ENCODE measurements at regions not wholly inside any gene's neighbourhood (a gene's known extent, or its start where the extent isn't known, plus 50 kb on each side); places are given as distances from the start of the nearest gene placed in this dataset.
A peak's percentile ranks its signal among the peaks of the same experiment; 100 is the strongest.
"Not testable (repeated sequence)": the region's sequence is repeated elsewhere in the genome, so short reads cannot be mapped to it uniquely, and the experiment has no call there.

GRCh38 chr6:57998858-57999619, 681.6 kb downstream of the PRIM2 start:
- not testable (repeated sequence) for H3K27ac Mint-ChIP-seq (ENCODE audit: unreplicated experiment); DNase-seq; H3K4me3 Mint-ChIP-seq (ENCODE audit: unreplicated experiment); H3K27me3 Mint-ChIP-seq (ENCODE audit: unreplicated experiment); H3K4me1 Mint-ChIP-seq (ENCODE audit: low read depth, unreplicated experiment); H3K36me3 Mint-ChIP-seq (ENCODE audit: unreplicated experiment)
- peaks cover 11% of the 10 kb centered on the region for H3K9me3 Mint-ChIP-seq (ENCODE audit: unreplicated experiment)

- peaks cover 13% of the 10 kb centered on the region for H3K9me3 Mint-ChIP-seq (ENCODE audit: unreplicated experiment)
- H3K27ac Mint-ChIP-seq (ENCODE audit: unreplicated experiment); H3K36me3 Mint-ChIP-seq (ENCODE audit: unreplicated experiment); H3K4me1 Mint-ChIP-seq (ENCODE audit: low read depth, unreplicated experiment); H3K27me3 Mint-ChIP-seq (ENCODE audit: unreplicated experiment); DNase-seq; H3K4me3 Mint-ChIP-seq (ENCODE audit: unreplicated experiment): not testable (repeated sequence)
Measured at GRCh38 chr6:58000233-58000632, 682.8 kb downstream of the PRIM2 start.

GRCh38 chr6:58003417-58004167, 686.2 kb downstream of the PRIM2 start:
- not testable (repeated sequence) for H3K27me3 Mint-ChIP-seq (ENCODE audit: unreplicated experiment); DNase-seq; H3K4me1 Mint-ChIP-seq (ENCODE audit: low read depth, unreplicated experiment); H3K27ac Mint-ChIP-seq (ENCODE audit: unreplicated experiment); H3K36me3 Mint-ChIP-seq (ENCODE audit: unreplicated experiment); H3K9me3 Mint-ChIP-seq (ENCODE audit: unreplicated experiment); H3K4me3 Mint-ChIP-seq (ENCODE audit: unreplicated experiment)

- not testable (repeated sequence) for H3K4me1 Mint-ChIP-seq (ENCODE audit: low read depth, unreplicated experiment); H3K9me3 Mint-ChIP-seq (ENCODE audit: unreplicated experiment); H3K27me3 Mint-ChIP-seq (ENCODE audit: unreplicated experiment); DNase-seq; H3K36me3 Mint-ChIP-seq (ENCODE audit: unreplicated experiment); H3K4me3 Mint-ChIP-seq (ENCODE audit: unreplicated experiment); H3K27ac Mint-ChIP-seq (ENCODE audit: unreplicated experiment)
Measured at GRCh38 chr6:58007334-58008000, 690.0 kb downstream of the PRIM2 start.

GRCh38 chr6:58008001-58008335, 690.5 kb downstream of the PRIM2 start:
- not testable (repeated sequence) for H3K4me1 Mint-ChIP-seq (ENCODE audit: low read depth, unreplicated experiment); H3K9me3 Mint-ChIP-seq (ENCODE audit: unreplicated experiment); H3K27me3 Mint-ChIP-seq (ENCODE audit: unreplicated experiment); H3K36me3 Mint-ChIP-seq (ENCODE audit: unreplicated experiment); H3K27ac Mint-ChIP-seq (ENCODE audit: unreplicated experiment); H3K4me3 Mint-ChIP-seq (ENCODE audit: unreplicated experiment); DNase-seq

GRCh38 chr6:58011954-58012600, 694.6 kb downstream of the PRIM2 start:
- peak; percentile 12 for DNase-seq
- H3K4me3 Mint-ChIP-seq (ENCODE audit: unreplicated experiment); H3K27me3 Mint-ChIP-seq (ENCODE audit: unreplicated experiment); H3K27ac Mint-ChIP-seq (ENCODE audit: unreplicated experiment); H3K9me3 Mint-ChIP-seq (ENCODE audit: unreplicated experiment); H3K36me3 Mint-ChIP-seq (ENCODE audit: unreplicated experiment); H3K4me1 Mint-ChIP-seq (ENCODE audit: low read depth, unreplicated experiment): not testable (repeated sequence)

GRCh38 chr6:58016614-58017013, 699.2 kb downstream of the PRIM2 start:
- not testable (repeated sequence) for H3K9me3 Mint-ChIP-seq (ENCODE audit: unreplicated experiment); H3K27ac Mint-ChIP-seq (ENCODE audit: unreplicated experiment); DNase-seq; H3K4me1 Mint-ChIP-seq (ENCODE audit: low read depth, unreplicated experiment); H3K36me3 Mint-ChIP-seq (ENCODE audit: unreplicated experiment); H3K27me3 Mint-ChIP-seq (ENCODE audit: unreplicated experiment); H3K4me3 Mint-ChIP-seq (ENCODE audit: unreplicated experiment)

GRCh38 chr6:58028188-58028587, 710.8 kb downstream of the PRIM2 start:
- not testable (repeated sequence) for DNase-seq; H3K4me3 Mint-ChIP-seq (ENCODE audit: unreplicated experiment); H3K27me3 Mint-ChIP-seq (ENCODE audit: unreplicated experiment); H3K36me3 Mint-ChIP-seq (ENCODE audit: unreplicated experiment); H3K27ac Mint-ChIP-seq (ENCODE audit: unreplicated experiment); H3K9me3 Mint-ChIP-seq (ENCODE audit: unreplicated experiment); H3K4me1 Mint-ChIP-seq (ENCODE audit: low read depth, unreplicated experiment)

GRCh38 chr6:58038213-58038612, 720.8 kb downstream of the PRIM2 start:
- not testable (repeated sequence) for H3K4me1 Mint-ChIP-seq (ENCODE audit: low read depth, unreplicated experiment); H3K27me3 Mint-ChIP-seq (ENCODE audit: unreplicated experiment); H3K36me3 Mint-ChIP-seq (ENCODE audit: unreplicated experiment); H3K9me3 Mint-ChIP-seq (ENCODE audit: unreplicated experiment); DNase-seq; H3K27ac Mint-ChIP-seq (ENCODE audit: unreplicated experiment); H3K4me3 Mint-ChIP-seq (ENCODE audit: unreplicated experiment)

GRCh38 chr6:58046584-58046983, 729.2 kb downstream of the PRIM2 start:
- H3K27ac Mint-ChIP-seq (ENCODE audit: unreplicated experiment); H3K4me3 Mint-ChIP-seq (ENCODE audit: unreplicated experiment); DNase-seq; H3K27me3 Mint-ChIP-seq (ENCODE audit: unreplicated experiment); H3K9me3 Mint-ChIP-seq (ENCODE audit: unreplicated experiment); H3K4me1 Mint-ChIP-seq (ENCODE audit: low read depth, unreplicated experiment); H3K36me3 Mint-ChIP-seq (ENCODE audit: unreplicated experiment): not testable (repeated sequence)

GRCh38 chr6:58047389-58047788, 730.0 kb downstream of the PRIM2 start:
- H3K4me1 Mint-ChIP-seq (ENCODE audit: low read depth, unreplicated experiment); H3K9me3 Mint-ChIP-seq (ENCODE audit: unreplicated experiment); H3K27ac Mint-ChIP-seq (ENCODE audit: unreplicated experiment); DNase-seq; H3K27me3 Mint-ChIP-seq (ENCODE audit: unreplicated experiment); H3K36me3 Mint-ChIP-seq (ENCODE audit: unreplicated experiment); H3K4me3 Mint-ChIP-seq (ENCODE audit: unreplicated experiment): not testable (repeated sequence)

- not testable (repeated sequence) for H3K4me3 Mint-ChIP-seq (ENCODE audit: unreplicated experiment); H3K9me3 Mint-ChIP-seq (ENCODE audit: unreplicated experiment); H3K4me1 Mint-ChIP-seq (ENCODE audit: low read depth, unreplicated experiment); DNase-seq; H3K36me3 Mint-ChIP-seq (ENCODE audit: unreplicated experiment); H3K27ac Mint-ChIP-seq (ENCODE audit: unreplicated experiment); H3K27me3 Mint-ChIP-seq (ENCODE audit: unreplicated experiment)
Measured at GRCh38 chr6:58047865-58048264, 730.4 kb downstream of the PRIM2 start.

Measured in glutamatergic neuron (in vitro differentiated cells).